Nephron (organoid): ENCODE measurements at regions not wholly inside any gene's neighbourhood (a gene's known extent, or its start where the extent isn't known, plus 50 kb on each side); places are given as distances from the start of the nearest gene placed in this dataset.
"Not testable (repeated sequence)": the region's sequence is repeated elsewhere in the genome, so short reads cannot be mapped to it uniquely, and the experiment has no call there.

Source experiments
- H3K27ac Mint-ChIP-seq, 3 experiments: 2 replicates each; pipeline ENCODE4 v1.8.0; 2020; ENCODE audit warnings: mixed read lengths in 3 of 3, mild to moderate bottlenecking in 2 of 3, moderate library complexity in 1 of 3
- H3K27me3 Mint-ChIP-seq: 2 replicates; pipeline ENCODE4 v1.8.0; 2021; ENCODE audit warnings: low read depth, mild to moderate bottlenecking, moderate library complexity, mixed read lengths
- H3K36me3 Mint-ChIP-seq: 2 replicates; pipeline ENCODE4 v1.8.0; 2020; ENCODE audit warnings: low read depth, mixed read lengths
- H3K4me1 Mint-ChIP-seq: 2 replicates; pipeline ENCODE4 v1.8.0; 2020; ENCODE audit warnings: mixed read lengths
- H3K4me3 Mint-ChIP-seq, 3 experiments: 2 replicates each; pipeline ENCODE4 v1.8.0; 2020; ENCODE audit warnings: mild to moderate bottlenecking in 3 of 3, mixed read lengths in 3 of 3, moderate library complexity in 2 of 3
- H3K9me3 Mint-ChIP-seq: 2 replicates; pipeline ENCODE4 v1.8.0; 2020; ENCODE audit warnings: mixed read lengths
- CTCF ChIP-seq, 3 experiments: fragments of 200-600 bp; sonication (generic); IDR thresholded peaks; one replicate each; pipeline ENCODE4 v1.5.0; 2021; ENCODE audit warnings: antibody characterized with exemption in 3 of 3; ENCODE audit not compliant: unreplicated experiment in 3 of 3

GRCh38 chr9:18061856-18062255 is 412.1 kb upstream of the ADAMTSL1 start:
- Mint-ChIP-seq H3K9me3 (no peaks in the 10 kb centered on the region), H3K4me1 (peaks cover 24% of the 10 kb centered on the region), H3K4me3 (no peak overlapping the region), H3K27me3 (no peaks in the 10 kb centered on the region), H3K27ac (no peak overlapping the region), H3K36me3 (no peaks in the 10 kb centered on the region)
- no peak for TF ChIP-seq CTCF (IDR thresholded peaks at IDR 0.05; ENCODE audit: unreplicated experiment in 3 of 3)

- H3K9me3 Mint-ChIP-seq: no peaks in the 10 kb centered on the region
- peak overlapping the region in 1 of 3 experiments; percentile 7 for H3K27ac Mint-ChIP-seq
- no peaks in the 10 kb centered on the region for H3K36me3 Mint-ChIP-seq
- H3K4me3 Mint-ChIP-seq: no peak overlapping the region
- TF ChIP-seq CTCF (IDR thresholded peaks at IDR 0.05; ENCODE audit: unreplicated experiment in 3 of 3): no peak
- no peaks in the 10 kb centered on the region for H3K27me3 Mint-ChIP-seq
- peaks cover 28% of the 10 kb centered on the region for H3K4me1 Mint-ChIP-seq
These were observed 410.0 kb upstream of the ADAMTSL1 start for GRCh38 chr9:18063856-18064390.

GRCh38 chr9:18066608-18067007 is 407.3 kb upstream of the ADAMTSL1 start:
- not testable (repeated sequence) for H3K9me3 Mint-ChIP-seq, H3K36me3 Mint-ChIP-seq, H3K4me3 Mint-ChIP-seq, H3K27me3 Mint-ChIP-seq, H3K27ac Mint-ChIP-seq
- H3K4me1 Mint-ChIP-seq: peaks cover 25% of the 10 kb centered on the region

GRCh38 chr9:18067548-18068120 is 406.3 kb upstream of the ADAMTSL1 start:
- peaks cover 26% of the 10 kb centered on the region for H3K4me1 Mint-ChIP-seq
- no peak overlapping the region for H3K4me3 Mint-ChIP-seq
- no peaks in the 10 kb centered on the region for H3K36me3 Mint-ChIP-seq
- H3K27me3 Mint-ChIP-seq: no peaks in the 10 kb centered on the region
- peak overlapping the region; percentile 54 to 74 (median 73) for H3K27ac Mint-ChIP-seq
- H3K9me3 Mint-ChIP-seq: no peaks in the 10 kb centered on the region
- no peak for TF ChIP-seq CTCF (IDR thresholded peaks at IDR 0.05; ENCODE audit: unreplicated experiment in 3 of 3)

GRCh38 chr9:18068900-18069299 is 405.1 kb upstream of the ADAMTSL1 start:
- Mint-ChIP-seq H3K27ac (no peak overlapping the region), H3K9me3 (no peaks in the 10 kb centered on the region), H3K27me3 (no peaks in the 10 kb centered on the region), H3K36me3 (no peaks in the 10 kb centered on the region), H3K4me1 (peaks cover 33% of the 10 kb centered on the region), H3K4me3 (no peak overlapping the region)
- TF ChIP-seq CTCF (IDR thresholded peaks at IDR 0.05; ENCODE audit: unreplicated experiment in 3 of 3): no peak

GRCh38 chr9:18071651-18072060 is 402.3 kb upstream of the ADAMTSL1 start:
- no peaks in the 10 kb centered on the region for H3K36me3 Mint-ChIP-seq
- H3K27me3 Mint-ChIP-seq: no peaks in the 10 kb centered on the region
- H3K27ac Mint-ChIP-seq: no peak overlapping the region
- TF ChIP-seq CTCF (IDR thresholded peaks at IDR 0.05; ENCODE audit: unreplicated experiment in 3 of 3): no peak
- no peaks in the 10 kb centered on the region for H3K9me3 Mint-ChIP-seq
- no peak overlapping the region for H3K4me3 Mint-ChIP-seq
- H3K4me1 Mint-ChIP-seq: peaks cover 38% of the 10 kb centered on the region
